ENCODE measurements at regions not wholly inside any gene's neighbourhood (a gene's known extent, or its start where the extent isn't known, plus 50 kb on each side); places are given as distances from the start of the nearest gene placed in this dataset.

DNA sequence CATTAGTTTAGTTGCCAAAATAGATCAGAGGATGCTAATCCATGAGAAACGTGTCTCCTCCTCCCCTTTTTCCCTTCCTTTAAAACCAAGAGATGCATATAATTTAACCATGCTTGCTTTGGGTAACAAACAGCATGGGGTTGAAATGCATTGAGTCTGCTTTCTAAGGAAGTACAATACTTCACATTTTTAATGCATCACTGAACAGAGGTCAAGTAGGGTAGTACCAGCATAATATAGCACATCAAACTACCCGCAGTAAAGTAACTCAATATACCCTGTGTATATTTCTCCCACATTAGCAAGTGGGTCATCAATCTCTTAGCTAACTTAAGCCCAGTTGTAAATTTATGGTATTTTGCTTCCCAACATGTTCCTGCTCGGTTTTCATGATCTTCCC lies 239.3 kb upstream of the SEMA3C start (continued):
- TF ChIP-seq ZNF292 (tag by site-specific recombination; IDR thresholded peaks at IDR 0.05; ENCODE audit: borderline replicate concordance, low read depth) (no peak), ZNF19 (tag by site-specific recombination; IDR thresholded peaks at IDR 0.05; ENCODE audit: low read depth) (no peak), ZNF2 (tag by site-specific recombination; IDR thresholded peaks at IDR 0.05) (no peak), ZNF202 (tag by site-specific recombination; IDR thresholded peaks at IDR 0.05; ENCODE audit: borderline replicate concordance) (no peak), ZNF223 (tag by site-specific recombination; IDR thresholded peaks at IDR 0.05) (no peak), ZSCAN23 (tag by site-specific recombination; IDR thresholded peaks at IDR 0.05) (no peak), ZNF416 (tag by site-specific recombination; IDR thresholded peaks at IDR 0.05) (no peak), HOXA7 (CRISPR knock-in tag; IDR thresholded peaks at IDR 0.05; ENCODE audit: borderline replicate concordance) (no peak), ZNF785 (tag by site-specific recombination; IDR thresholded peaks at IDR 0.05) (no peak), ZFP41 (tag by site-specific recombination; IDR thresholded peaks at IDR 0.05; ENCODE audit: borderline replicate concordance) (no peak), ZNF274 (IDR thresholded peaks at IDR 0.05; ENCODE audit: low read length) (no peak), ZNF274 (tag by site-specific recombination; IDR thresholded peaks at IDR 0.05; ENCODE audit: borderline replicate concordance) (no peak), TRIM28 (IDR thresholded peaks at IDR 0.05; ENCODE audit: borderline replicate concordance, low read length) (no peak), ZNF350 (tag by site-specific recombination; IDR thresholded peaks at IDR 0.05) (no peak), ZNF354C (tag by site-specific recombination; IDR thresholded peaks at IDR 0.05; ENCODE audit: borderline replicate concordance, low read depth) (no peak), KLF1 (tag by site-specific recombination; IDR thresholded peaks at IDR 0.05) (no peak), SP2 (tag by site-specific recombination; IDR thresholded peaks at IDR 0.05) (no peak), ZNF658 (tag by site-specific recombination; IDR thresholded peaks at IDR 0.05) (no peak), ZNF214 (tag by site-specific recombination; IDR thresholded peaks at IDR 0.05; ENCODE audit: borderline replicate concordance) (no peak), ZNF660 (tag by site-specific recombination; IDR thresholded peaks at IDR 0.05) (peak; percentile 93; the same call in 1 of the 2 replicates)
- TF ChIP-seq, protein P1, sequence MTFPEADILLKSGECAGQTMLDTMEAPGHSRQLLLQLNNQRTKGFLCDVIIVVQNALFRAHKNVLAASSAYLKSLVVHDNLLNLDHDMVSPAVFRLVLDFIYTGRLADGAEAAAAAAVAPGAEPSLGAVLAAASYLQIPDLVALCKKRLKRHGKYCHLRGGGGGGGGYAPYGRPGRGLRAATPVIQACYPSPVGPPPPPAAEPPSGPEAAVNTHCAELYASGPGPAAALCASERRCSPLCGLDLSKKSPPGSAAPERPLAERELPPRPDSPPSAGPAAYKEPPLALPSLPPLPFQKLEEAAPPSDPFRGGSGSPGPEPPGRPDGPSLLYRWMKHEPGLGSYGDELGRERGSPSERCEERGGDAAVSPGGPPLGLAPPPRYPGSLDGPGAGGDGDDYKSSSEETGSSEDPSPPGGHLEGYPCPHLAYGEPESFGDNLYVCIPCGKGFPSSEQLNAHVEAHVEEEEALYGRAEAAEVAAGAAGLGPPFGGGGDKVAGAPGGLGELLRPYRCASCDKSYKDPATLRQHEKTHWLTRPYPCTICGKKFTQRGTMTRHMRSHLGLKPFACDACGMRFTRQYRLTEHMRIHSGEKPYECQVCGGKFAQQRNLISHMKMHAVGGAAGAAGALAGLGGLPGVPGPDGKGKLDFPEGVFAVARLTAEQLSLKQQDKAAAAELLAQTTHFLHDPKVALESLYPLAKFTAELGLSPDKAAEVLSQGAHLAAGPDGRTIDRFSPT (tag by site-specific recombination; IDR thresholded peaks at IDR 0.05) = no peak
- TF ChIP-seq, protein P2, sequence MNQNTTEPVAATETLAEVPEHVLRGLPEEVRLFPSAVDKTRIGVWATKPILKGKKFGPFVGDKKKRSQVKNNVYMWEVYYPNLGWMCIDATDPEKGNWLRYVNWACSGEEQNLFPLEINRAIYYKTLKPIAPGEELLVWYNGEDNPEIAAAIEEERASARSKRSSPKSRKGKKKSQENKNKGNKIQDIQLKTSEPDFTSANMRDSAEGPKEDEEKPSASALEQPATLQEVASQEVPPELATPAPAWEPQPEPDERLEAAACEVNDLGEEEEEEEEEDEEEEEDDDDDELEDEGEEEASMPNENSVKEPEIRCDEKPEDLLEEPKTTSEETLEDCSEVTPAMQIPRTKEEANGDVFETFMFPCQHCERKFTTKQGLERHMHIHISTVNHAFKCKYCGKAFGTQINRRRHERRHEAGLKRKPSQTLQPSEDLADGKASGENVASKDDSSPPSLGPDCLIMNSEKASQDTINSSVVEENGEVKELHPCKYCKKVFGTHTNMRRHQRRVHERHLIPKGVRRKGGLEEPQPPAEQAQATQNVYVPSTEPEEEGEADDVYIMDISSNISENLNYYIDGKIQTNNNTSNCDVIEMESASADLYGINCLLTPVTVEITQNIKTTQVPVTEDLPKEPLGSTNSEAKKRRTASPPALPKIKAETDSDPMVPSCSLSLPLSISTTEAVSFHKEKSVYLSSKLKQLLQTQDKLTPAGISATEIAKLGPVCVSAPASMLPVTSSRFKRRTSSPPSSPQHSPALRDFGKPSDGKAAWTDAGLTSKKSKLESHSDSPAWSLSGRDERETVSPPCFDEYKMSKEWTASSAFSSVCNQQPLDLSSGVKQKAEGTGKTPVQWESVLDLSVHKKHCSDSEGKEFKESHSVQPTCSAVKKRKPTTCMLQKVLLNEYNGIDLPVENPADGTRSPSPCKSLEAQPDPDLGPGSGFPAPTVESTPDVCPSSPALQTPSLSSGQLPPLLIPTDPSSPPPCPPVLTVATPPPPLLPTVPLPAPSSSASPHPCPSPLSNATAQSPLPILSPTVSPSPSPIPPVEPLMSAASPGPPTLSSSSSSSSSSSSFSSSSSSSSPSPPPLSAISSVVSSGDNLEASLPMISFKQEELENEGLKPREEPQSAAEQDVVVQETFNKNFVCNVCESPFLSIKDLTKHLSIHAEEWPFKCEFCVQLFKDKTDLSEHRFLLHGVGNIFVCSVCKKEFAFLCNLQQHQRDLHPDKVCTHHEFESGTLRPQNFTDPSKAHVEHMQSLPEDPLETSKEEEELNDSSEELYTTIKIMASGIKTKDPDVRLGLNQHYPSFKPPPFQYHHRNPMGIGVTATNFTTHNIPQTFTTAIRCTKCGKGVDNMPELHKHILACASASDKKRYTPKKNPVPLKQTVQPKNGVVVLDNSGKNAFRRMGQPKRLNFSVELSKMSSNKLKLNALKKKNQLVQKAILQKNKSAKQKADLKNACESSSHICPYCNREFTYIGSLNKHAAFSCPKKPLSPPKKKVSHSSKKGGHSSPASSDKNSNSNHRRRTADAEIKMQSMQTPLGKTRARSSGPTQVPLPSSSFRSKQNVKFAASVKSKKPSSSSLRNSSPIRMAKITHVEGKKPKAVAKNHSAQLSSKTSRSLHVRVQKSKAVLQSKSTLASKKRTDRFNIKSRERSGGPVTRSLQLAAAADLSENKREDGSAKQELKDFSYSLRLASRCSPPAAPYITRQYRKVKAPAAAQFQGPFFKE (tag by site-specific recombination; IDR thresholded peaks at IDR 0.05; ENCODE audit: borderline replicate concordance) = no peak
- TF ChIP-seq, protein P3, sequence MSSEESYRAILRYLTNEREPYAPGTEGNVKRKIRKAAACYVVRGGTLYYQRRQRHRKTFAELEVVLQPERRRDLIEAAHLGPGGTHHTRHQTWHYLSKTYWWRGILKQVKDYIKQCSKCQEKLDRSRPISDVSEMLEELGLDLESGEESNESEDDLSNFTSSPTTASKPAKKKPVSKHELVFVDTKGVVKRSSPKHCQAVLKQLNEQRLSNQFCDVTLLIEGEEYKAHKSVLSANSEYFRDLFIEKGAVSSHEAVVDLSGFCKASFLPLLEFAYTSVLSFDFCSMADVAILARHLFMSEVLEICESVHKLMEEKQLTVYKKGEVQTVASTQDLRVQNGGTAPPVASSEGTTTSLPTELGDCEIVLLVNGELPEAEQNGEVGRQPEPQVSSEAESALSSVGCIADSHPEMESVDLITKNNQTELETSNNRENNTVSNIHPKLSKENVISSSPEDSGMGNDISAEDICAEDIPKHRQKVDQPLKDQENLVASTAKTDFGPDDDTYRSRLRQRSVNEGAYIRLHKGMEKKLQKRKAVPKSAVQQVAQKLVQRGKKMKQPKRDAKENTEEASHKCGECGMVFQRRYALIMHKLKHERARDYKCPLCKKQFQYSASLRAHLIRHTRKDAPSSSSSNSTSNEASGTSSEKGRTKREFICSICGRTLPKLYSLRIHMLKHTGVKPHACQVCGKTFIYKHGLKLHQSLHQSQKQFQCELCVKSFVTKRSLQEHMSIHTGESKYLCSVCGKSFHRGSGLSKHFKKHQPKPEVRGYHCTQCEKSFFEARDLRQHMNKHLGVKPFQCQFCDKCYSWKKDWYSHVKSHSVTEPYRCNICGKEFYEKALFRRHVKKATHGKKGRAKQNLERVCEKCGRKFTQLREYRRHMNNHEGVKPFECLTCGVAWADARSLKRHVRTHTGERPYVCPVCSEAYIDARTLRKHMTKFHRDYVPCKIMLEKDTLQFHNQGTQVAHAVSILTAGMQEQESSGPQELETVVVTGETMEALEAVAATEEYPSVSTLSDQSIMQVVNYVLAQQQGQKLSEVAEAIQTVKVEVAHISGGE (tag by site-specific recombination; conservative IDR thresholded peaks at IDR 0.05; ENCODE audit: low read depth) = no peak
- TF ChIP-seq, protein P4, sequence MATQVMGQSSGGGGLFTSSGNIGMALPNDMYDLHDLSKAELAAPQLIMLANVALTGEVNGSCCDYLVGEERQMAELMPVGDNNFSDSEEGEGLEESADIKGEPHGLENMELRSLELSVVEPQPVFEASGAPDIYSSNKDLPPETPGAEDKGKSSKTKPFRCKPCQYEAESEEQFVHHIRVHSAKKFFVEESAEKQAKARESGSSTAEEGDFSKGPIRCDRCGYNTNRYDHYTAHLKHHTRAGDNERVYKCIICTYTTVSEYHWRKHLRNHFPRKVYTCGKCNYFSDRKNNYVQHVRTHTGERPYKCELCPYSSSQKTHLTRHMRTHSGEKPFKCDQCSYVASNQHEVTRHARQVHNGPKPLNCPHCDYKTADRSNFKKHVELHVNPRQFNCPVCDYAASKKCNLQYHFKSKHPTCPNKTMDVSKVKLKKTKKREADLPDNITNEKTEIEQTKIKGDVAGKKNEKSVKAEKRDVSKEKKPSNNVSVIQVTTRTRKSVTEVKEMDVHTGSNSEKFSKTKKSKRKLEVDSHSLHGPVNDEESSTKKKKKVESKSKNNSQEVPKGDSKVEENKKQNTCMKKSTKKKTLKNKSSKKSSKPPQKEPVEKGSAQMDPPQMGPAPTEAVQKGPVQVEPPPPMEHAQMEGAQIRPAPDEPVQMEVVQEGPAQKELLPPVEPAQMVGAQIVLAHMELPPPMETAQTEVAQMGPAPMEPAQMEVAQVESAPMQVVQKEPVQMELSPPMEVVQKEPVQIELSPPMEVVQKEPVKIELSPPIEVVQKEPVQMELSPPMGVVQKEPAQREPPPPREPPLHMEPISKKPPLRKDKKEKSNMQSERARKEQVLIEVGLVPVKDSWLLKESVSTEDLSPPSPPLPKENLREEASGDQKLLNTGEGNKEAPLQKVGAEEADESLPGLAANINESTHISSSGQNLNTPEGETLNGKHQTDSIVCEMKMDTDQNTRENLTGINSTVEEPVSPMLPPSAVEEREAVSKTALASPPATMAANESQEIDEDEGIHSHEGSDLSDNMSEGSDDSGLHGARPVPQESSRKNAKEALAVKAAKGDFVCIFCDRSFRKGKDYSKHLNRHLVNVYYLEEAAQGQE (tag by site-specific recombination; IDR thresholded peaks at IDR 0.05) = no peak
- TF ChIP-seq, protein P5, sequence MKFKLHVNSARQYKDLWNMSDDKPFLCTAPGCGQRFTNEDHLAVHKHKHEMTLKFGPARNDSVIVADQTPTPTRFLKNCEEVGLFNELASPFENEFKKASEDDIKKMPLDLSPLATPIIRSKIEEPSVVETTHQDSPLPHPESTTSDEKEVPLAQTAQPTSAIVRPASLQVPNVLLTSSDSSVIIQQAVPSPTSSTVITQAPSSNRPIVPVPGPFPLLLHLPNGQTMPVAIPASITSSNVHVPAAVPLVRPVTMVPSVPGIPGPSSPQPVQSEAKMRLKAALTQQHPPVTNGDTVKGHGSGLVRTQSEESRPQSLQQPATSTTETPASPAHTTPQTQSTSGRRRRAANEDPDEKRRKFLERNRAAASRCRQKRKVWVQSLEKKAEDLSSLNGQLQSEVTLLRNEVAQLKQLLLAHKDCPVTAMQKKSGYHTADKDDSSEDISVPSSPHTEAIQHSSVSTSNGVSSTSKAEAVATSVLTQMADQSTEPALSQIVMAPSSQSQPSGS (tag by site-specific recombination; IDR thresholded peaks at IDR 0.05; ENCODE audit: low read depth) = no peak
